Pulmonary artery endothelial cell (primary cell): ENCODE measurements at regions not wholly inside any gene's neighbourhood (a gene's known extent, or its start where the extent isn't known, plus 50 kb on each side); places are given as distances from the start of the nearest gene placed in this dataset.
"Not testable (repeated sequence)": the region's sequence is repeated elsewhere in the genome, so short reads cannot be mapped to it uniquely, and the experiment has no call there.

Source experiments
- DNase-seq: peaks from one replicate; pipeline ENCODE4 v3.0.0-alpha.2; 2011; ENCODE audit warnings: low read depth, low spot score

DNA sequence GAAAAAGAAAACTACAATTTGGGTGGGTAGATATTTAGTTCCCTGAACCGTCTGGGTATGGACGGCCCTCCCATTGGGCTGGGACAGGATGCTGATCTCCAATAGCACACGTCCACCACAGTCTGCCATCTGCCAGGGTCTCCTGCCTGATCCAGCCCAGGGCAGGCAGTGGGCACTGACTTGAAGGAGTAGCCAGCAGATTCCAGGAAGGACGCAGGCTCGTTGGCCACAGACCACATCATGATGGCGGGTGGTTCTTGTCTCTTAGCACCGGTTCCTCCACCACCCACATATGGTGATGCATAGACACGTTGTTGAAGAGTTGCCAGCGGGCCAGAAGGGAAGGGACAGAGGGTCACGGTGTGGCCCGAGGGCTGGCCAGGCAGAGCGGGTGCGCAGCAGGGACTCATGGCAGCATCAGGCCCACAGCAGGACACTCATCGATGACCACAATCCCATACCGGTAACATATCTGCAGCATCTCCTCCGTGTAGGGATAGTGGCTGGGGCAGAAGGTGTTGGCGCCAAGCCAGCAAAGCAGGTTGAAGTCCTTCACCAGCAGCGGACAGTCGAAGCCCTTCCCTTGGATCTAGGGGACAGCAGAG, 155.8 kb upstream of the FAM174A start:
- DNase-seq, result not testable (repeated sequence)

DNA sequence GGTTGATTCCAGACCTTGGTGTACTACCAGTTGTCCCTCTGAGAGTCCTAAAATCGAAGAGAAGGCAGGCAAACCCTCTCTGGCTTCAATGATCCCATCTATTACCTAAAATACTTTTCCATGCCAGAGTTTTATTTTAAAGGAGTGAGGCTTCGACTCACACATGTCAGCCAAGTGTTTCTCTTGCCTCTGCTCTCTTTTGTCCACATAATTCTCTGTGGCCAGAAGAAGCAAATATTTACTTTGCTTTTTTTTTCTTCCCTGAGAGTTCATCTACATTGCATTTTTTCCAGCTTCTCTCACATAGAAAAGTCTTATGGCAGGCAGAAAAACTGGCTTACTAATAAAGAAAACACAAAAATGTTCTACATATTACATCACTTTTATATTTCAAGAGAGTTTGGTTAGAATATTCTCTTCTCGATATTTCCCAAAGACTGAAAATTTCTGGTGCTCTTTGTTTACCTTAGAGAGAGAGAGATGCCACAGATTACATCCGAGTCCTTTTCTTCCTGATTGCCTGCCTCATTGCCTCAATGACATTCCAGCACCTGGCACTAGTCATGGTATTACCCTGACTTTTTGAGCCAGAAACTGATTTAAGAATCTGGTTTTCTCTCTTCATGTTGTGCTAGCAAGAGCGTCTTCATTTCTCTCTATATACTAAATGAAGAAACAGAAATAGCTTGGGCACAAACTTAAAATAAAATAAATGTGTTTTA, 170.3 kb upstream of the FAM174A start:
- not testable (repeated sequence) for DNase-seq

DNA sequence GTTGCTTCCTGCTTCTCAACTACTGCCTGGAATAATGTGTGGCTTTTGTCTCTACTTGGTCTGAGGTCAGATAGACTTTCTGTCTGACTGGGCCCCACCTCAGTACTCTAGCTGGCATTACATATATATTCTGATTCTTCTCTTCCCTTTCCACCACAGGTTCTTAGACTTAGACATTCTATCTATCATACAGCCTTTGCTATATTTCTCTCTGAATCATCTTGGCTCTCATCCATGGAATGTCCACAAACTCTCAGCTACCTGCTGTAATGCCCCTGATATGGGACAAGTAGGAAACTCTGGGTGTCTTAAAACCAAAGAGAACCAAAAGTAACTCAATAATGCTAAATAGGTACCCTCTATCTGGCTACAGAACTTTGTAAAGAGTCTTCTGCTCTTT, 170.8 kb upstream of the FAM174A start:
- DNase-seq, result not testable (repeated sequence)

DNA sequence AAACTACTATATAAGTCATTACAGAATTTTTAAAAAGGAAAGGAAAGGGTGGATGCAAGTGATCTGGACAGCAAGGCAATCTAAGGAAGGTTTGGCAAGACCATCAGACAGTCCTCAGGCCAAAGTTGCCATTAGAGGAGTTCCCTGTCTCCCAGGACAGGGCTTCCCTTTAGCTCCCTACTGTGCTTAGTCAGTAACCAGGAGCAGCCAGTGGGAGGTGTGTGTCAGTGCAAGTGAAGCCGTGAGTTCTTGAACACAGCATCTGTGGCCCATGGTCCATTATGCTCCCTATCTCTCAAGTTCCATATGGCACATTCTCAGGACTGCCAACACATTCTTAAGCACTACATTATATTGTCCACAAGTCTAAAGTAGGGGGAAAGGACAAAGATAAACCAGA, 175.2 kb upstream of the FAM174A start:
- DNase-seq, result not testable (repeated sequence)

DNA sequence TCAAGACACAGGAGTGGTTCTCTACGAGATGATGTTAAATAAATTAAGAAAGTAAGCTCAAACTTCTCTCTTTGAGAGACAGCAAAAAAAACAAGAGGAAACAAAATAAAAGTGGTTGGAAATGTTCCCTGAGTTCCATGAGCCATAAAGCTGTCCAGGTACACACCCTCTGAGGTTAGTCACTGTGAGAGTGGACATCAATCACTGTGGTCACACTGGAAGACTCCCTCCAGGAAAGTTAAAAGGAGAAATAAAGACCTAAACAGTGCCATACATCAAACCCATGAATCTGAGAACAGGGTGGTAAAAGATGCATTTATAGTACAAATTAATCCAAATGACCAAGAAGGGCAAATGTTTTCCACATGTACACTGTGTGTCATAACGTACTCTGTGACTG, 188.9 kb upstream of the FAM174A start:
- DNase-seq, result not testable (repeated sequence)

DNA sequence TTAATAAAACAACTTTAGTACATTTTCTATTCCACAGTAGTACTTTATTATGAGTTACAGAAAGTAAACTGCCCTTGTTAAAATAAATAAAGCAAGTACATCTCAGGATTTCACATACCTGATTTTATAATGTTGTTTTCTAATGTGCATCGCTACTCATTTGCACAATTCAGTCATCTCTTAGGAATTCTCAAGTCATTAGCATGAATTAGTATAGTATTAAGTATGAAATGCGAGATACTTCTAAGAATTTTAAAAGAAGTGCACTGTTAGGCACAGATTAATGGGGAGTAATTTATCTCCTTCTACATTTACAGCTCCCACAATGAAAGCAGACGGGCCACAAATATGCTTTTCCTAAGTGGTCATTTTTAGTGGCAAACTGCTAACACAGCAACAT, 193.7 kb upstream of the FAM174A start:
- DNase-seq, result not testable (repeated sequence)

DNA sequence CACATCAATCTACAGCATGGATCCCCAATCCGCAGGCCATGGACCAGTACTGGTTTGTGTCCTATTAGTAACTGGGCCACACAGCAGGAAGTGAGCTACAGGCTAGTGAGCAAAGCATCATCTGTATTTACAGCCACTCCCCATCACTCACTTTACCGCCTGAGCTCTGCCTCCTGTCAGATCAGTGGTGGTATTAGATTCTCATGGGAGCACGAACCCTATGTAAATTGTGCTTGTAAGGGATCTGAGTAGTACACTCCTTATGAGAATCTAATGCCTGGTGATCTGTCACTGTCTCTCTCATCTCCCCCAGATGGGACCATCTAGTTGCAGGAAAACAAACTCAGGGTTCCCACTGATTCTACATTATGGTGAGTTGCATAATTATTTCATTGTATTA, 212.7 kb upstream of the FAM174A start:
- DNase-seq, result no peak

DNA sequence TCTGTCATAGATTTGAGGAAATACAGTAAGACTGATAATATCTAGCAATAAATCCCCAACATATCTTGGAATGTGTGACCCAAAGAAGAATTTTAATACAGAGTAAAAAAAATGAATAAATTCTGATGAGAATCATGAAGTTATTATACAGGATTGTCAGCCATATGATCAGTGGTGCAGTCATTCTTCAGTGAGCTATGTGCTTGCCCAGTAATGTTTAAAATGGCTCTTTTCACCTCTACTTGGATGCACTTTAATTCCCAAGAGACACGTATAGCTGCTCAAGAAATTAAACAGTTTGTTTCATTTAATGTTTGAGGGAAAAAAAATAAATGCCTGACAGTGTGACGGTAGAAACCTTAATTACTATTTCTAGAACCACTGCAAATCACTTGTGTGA, 215.3 kb upstream of the FAM174A start:
- no peak for DNase-seq

DNA sequence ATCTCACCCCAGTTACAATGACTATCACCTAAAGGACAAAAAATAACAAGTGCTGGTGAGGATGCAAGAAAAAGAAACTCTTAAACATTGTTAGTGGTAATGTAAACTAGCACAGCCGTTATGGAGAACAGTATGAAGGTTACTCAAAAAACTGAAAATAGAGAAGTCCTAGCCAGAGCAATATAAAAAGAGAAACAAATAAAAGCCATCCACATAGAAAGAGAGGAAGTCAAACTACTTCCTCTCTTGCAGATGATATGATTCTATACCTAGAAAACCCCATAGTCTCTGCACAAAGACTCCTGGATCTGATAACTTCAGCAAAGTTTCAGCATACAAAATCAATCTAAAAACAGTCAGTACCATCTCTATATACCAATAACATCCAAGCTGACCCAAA, 221.5 kb upstream of the FAM174A start:
- no peak for DNase-seq

DNA sequence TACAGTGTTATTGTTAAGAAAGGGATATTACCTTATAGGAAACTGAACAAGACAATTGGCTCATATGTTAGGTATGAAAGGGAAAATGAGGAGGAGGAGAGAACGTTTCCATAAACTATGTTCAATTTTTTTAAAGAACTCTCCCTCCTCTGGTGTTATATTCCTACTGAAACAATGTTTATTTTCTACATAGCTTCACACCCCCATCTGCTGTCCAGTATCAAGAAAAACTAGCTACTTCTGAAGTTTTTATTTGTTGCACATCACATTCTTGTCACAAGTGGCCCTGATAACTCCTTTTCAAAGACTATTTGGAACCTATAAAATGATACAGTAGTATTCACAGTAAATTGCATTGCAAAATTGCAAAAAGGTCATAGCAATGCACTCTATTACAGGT, 223.4 kb upstream of the FAM174A start:
- no peak for DNase-seq

DNA sequence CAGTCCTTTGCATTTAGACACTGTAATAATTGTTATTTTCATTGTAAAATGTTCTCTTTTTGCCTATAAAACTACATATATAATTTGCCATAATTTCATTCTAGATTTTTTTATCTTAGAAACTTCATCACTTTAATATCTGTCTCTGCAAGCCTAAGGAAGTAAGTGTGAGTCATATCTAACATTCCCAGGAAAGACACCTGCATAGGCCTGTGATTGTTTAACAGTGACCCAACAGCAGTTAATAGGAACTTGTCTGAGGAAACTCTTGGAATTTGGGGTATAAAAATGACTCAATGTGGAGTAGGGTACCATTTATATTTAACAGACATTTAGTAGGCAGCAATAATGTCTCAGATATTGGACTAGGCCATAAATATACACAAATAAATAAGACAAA, 229.2 kb upstream of the FAM174A start:
- DNase-seq, result no peak

DNA sequence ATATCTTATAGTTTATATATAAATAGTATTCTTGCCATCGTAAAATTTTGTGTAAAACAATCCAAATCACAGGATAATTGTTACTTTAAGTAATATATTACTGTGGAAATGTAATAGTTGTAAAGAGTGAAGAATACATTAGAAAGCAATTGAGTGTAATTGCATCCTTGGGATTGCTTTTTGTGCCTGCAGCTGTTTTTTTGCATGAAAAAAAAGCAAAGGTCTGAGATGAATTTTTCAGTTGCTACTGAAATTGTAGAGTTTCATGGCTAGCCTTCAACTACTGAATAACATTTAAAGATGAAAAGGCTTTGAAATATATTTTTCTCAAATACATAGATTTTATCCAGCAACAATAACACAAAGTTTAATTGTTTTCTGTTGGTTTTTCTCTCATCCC, 232.0 kb upstream of the FAM174A start:
- DNase-seq, result no peak

DNA sequence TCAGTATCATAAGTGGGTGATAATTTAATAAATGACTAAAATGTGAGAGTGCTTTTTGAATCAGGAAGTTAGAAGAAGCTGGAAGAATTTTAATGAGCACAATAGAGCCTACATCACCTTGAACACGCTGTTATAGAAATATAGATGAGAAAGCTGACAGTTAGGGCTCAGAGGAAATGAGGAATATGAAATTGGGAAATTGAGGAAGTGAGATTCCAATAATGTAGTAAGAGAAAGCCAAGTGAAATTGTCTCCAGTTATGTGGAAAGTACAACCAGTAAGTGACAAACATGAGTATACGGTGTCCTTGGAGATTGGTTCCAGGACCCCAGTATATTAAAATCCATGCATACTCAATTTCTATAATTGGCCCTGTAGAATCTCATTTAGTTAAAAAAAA, 235.9 kb upstream of the FAM174A start:
- DNase-seq, result no peak

DNA sequence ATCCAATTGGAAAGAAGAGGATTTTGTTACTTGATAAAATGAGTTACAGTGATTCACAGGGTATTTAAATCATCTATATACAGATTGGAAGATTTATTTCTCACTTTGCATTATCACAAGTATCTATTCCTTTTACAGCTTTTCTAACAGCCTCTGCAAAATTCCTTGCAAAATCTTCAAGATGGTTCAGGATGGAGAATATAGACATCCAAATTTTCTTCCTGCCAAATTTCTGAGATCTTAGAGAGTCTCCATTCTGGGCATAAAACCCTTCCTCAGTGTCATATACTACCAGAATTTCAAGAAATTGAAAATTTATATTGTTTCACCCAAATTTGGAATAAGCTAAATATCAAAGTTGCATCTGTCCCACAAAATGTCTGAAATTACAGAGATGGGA, 259.1 kb upstream of the FAM174A start:
- DNase-seq, result no peak

DNA sequence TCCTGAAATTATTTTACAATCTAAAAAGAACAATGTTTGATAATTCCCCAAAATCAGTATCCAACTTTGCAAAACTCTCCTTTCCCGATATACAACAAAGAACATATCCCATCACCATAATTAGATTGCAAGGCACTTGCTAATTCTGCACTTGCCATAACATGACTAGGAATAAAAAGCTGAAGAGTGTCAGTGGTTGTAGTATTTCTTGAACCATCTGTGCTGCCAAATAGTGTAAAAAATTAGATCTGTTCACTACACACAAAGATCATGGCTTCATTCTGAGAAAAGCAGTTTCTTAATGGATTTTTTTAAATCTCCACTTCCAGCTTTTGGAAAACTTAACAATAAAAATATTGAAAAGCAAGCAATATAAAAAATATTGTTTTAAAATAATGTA, 259.5 kb upstream of the FAM174A start:
- no peak for DNase-seq

DNA sequence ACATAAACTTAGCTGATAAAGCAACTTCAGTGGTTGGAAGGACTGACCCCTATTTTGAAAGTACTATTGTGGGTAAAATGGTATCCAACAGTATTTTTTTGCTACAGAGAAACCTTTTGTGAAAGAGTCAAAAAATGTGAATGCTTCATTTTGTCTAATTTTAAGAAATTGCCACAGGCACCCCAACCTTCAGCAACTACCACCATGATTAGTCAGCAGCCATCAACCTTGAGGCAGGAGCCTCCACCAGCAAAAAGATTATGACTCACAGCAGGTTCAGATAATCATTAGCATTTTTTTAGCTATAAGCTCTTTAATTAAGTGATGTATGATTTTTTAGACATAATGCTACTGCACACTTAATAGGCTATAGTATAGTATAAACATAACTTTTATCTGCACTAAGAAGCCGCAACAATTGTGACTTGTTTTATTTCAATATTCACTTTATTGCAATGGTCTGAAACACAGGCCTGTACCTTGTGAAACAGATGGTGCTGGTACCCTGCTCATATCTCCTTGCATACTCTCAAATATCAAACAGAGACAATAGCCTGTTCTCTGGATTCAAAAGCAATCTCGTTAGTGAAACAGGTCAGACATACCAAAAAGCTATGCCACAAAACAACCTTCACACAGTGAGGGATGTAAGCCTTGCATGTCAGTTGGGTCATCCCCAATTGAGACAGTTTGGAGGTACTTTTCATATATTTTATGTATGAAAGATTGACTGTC, 261.2 kb upstream of the FAM174A start:
- no peak for DNase-seq

DNA sequence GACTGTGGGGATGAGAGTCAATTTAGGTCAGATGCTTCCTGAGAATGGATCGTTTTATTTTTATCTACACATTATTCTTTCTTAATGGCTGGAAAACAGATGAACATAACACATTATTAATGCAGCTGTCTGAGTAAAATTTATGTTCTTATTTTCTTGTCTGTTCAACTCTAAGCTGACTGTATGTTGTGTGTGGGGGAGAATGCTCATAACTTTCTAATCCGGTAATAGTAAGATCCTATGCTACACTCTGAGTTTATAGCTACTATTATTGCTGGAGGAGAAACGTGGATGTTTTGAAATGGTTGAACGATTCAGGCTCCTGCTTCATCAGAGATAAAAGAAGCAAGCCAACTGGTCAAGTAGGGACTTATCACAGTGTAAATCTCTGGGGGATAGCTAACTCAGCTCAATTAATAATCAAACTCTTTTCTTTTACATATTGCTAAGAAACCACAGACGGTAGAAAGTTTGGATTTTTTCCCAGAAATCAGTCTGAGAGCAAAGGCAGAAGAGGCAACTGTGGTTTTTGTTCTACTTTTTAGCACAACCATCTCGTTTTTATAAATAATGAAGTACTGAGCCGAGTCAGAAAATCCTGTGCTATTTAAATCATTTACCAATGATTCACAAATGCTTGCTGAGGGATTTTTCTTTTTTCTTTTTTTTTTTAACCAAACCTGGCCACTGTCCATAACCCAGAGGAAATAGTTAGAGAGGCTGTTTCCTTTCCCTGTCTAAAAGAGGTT, 265.0 kb upstream of the FAM174A start:
- DNase-seq, result no peak

DNA sequence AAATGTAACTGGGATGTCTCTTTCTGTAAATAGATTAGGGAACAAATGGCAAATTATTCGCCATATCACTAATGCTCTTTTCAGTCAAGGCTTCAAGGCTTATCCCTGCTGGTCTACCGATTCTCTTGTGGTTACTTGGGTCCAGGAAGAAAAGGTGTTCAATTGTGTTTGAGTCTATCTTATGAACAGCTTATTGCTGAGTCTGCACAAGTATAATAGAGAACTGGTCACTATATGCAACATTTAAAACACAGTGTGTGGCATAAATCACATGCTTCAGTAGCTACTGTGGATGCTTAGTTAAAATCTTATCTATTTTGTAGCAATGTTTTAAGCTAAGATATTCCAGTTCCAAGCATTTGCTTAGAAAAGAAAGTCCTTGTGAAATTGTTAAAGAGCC, 274.2 kb upstream of the FAM174A start:
- no peak for DNase-seq

DNA sequence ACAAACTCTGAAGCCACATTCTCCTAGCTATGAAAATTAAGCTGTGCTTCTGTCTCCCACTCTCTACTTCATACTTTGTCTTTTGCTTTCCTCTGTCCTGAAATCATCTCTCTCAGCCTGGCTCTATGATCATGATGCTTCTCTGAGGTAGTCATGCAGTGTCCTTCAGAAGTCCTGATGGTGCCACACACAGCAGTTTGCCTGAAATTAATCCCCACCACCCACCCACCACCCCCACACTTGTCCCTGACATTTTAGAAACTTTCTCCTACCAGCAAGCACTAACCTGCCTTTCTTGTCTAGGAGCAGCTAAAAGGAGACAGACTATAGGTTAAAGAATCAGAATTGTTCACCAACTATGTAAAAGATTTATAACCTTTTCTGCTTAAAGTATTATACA, 282.2 kb upstream of the FAM174A start:
- DNase-seq, result no peak

DNA sequence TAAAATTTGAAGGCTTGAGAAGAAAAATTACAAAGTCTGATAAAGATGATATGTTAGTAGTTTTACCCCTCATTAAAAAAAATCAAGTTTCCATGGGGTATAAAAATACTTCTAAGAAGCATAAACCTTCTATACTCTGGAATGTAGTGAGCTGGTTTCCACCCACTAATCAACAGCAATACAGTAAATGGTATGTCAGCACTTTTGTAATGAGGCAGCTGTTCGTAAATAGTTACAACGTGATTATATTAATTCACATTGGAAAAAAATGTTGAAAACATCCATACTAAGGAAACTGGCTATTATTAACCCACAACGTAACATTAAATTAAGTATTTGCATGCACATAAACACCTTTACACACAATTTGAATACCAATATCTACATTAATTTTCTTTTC, 283.1 kb upstream of the FAM174A start:
- DNase-seq, result no peak

DNA sequence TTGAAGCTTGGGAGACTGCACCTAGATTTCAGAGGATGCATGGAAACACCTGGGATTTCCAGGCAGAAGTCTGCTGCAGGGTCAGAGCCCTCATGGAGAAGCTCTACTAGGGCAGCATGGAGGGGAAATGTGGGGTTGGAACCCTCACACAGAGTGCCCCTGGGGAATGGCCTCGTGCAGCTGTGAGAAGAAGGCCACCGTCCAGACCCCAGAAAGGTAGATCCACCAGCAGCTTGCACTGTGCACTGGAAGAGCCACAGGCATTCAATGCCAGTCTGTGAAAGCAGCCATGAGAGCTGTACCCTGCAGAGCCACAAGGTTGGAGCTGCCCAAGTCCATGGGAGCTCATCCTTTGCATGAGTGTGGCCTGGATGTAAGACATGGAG, 285.3 kb upstream of the FAM174A start:
- DNase-seq, result no peak

DNA sequence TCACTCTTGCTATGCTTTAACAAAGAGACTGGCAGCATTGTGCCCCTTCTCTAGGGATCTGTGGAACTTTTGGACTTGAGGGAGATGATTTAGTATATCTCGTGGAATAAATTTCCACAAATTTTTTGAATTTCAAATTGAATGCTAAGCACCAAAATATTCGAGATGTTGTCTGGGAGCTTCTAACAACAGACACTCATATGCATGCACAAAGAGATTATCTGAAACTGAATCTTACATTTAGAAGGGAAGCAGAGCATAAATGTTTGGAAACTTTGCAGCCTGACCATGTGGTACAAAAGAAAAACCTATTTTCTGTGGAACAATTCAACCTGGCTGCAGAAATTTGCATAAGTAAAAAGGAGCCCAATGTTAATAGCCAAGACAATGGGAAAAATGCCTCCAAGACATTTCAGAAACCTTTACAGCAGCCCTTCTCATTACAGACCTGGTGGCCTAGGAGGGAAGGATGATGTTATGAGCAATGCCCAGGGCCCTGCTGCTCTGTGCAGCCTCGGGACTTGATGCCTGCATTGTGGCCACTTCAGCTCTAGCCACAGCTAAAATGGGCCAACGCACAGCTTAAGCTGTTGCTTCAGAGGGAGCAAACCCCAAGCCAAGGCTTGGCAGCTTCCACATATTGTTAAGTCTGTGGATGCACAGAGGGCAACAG, 285.8 kb upstream of the FAM174A start:
- DNase-seq, result no peak
